H9 (cell line): ENCODE measurements at regions not wholly inside any gene's neighbourhood (a gene's known extent, or its start where the extent isn't known, plus 50 kb on each side); places are given as distances from the start of the nearest gene placed in this dataset.

Source experiments
- DNase-seq: peaks from one replicate; pipeline ENCODE4 v3.0.0-alpha.2; 2017
- H2AFZ ChIP-seq: one replicate; pipeline ENCODE4 v1.6.1; 2013; ENCODE audit warnings: mild to moderate bottlenecking, low read length, control low read depth, moderate library complexity
- H2AK5ac ChIP-seq: 2 replicates; pipeline ENCODE4 v1.6.1; 2013; ENCODE audit warnings: low read length, control low read depth, mixed read lengths; ENCODE audit not compliant: insufficient read length
- H2BK120ac ChIP-seq: one replicate; pipeline ENCODE4 v1.6.1; 2013; ENCODE audit warnings: low read depth, mild to moderate bottlenecking, low read length, control low read depth, inconsistent platforms; ENCODE audit not compliant: poor library complexity, severe bottlenecking
- H2BK12ac ChIP-seq: 2 replicates; pipeline ENCODE4 v1.6.1; 2013; ENCODE audit warnings: low read length, control low read depth, mixed read lengths, low read depth; ENCODE audit not compliant: insufficient read length
- H2BK15ac ChIP-seq: 2 replicates; pipeline ENCODE4 v1.6.1; 2013; ENCODE audit warnings: low read depth, low read length, control low read depth
- H2BK20ac ChIP-seq: one replicate; pipeline ENCODE4 v1.6.1; 2013; ENCODE audit warnings: low read depth, mild to moderate bottlenecking, low read length, control low read depth, inconsistent platforms; ENCODE audit not compliant: poor library complexity, severe bottlenecking
- H2BK5ac ChIP-seq: 2 replicates; pipeline ENCODE4 v1.6.1; 2013; ENCODE audit warnings: low read length, control low read depth, mixed read lengths; ENCODE audit not compliant: insufficient read length
- H3K14ac ChIP-seq: 2 replicates; pipeline ENCODE4 v1.6.1; 2013; ENCODE audit warnings: low read length, control low read depth; ENCODE audit not compliant: insufficient read depth
- H3K18ac ChIP-seq: 2 replicates; pipeline ENCODE4 v1.6.1; 2013; ENCODE audit warnings: low read depth, mild to moderate bottlenecking, mixed read lengths, low read length, control low read depth; ENCODE audit not compliant: insufficient read length
- H3K23ac ChIP-seq: 2 replicates; pipeline ENCODE4 v1.6.1; 2013; ENCODE audit warnings: low read length, control low read depth, mixed read lengths, low read depth; ENCODE audit not compliant: insufficient read length
- H3K23me2 ChIP-seq: 2 replicates; pipeline ENCODE4 v1.6.1; 2013; ENCODE audit warnings: low read depth, mild to moderate bottlenecking, mixed read lengths, low read length, control low read depth; ENCODE audit not compliant: insufficient read length, poor library complexity, severe bottlenecking
- H3K27ac ChIP-seq: 2 replicates; pipeline ENCODE4 v1.5.1; 2013; ENCODE audit warnings: low read length, control low read depth, mixed read lengths, low read depth; ENCODE audit not compliant: insufficient read length
- H3K27me3 ChIP-seq: 2 replicates; pipeline ENCODE4 v1.6.1; 2013; ENCODE audit warnings: low read length, control low read depth, inconsistent platforms; ENCODE audit not compliant: insufficient read depth
- H3K4ac ChIP-seq: 2 replicates; pipeline ENCODE4 v1.6.1; 2013; ENCODE audit warnings: low read depth, mild to moderate bottlenecking, control low read depth, inconsistent platforms, low read length, moderate library complexity
- H3K4me1 ChIP-seq: 2 replicates; pipeline ENCODE4 v1.6.1; 2013; ENCODE audit warnings: low read length, control low read depth, inconsistent platforms; ENCODE audit not compliant: insufficient read depth
- H3K4me2 ChIP-seq: 2 replicates; pipeline ENCODE4 v1.6.1; 2013; ENCODE audit warnings: low read length, control low read depth, mixed read lengths; ENCODE audit not compliant: insufficient read length, insufficient read depth
- H3K56ac ChIP-seq: 2 replicates; pipeline ENCODE4 v1.6.1; 2013; ENCODE audit warnings: low read depth, mild to moderate bottlenecking, mixed read lengths, low read length, control low read depth; ENCODE audit not compliant: insufficient read length
- H3K79me1 ChIP-seq: 2 replicates; pipeline ENCODE4 v1.6.1; 2013; ENCODE audit warnings: low read depth, mild to moderate bottlenecking, moderate library complexity, low read length, control low read depth, inconsistent platforms; ENCODE audit not compliant: insufficient read depth, poor library complexity, severe bottlenecking
- H3K79me2 ChIP-seq: 2 replicates; pipeline ENCODE4 v1.6.1; 2013; ENCODE audit warnings: low read length, control low read depth, inconsistent platforms; ENCODE audit not compliant: insufficient read depth
- H3K9ac ChIP-seq: 2 replicates; pipeline ENCODE4 v1.6.1; 2013; ENCODE audit warnings: low read length, control low read depth, mixed read lengths; ENCODE audit not compliant: insufficient read length; ENCODE audit errors: extremely low read depth
- H3K9me3 ChIP-seq: one replicate; pipeline ENCODE4 v1.6.1; 2013; ENCODE audit warnings: low read depth, low read length, inconsistent platforms; ENCODE audit not compliant: control insufficient read depth
- H3T11ph ChIP-seq: one replicate; pipeline ENCODE4 v1.6.1; 2013; ENCODE audit warnings: mild to moderate bottlenecking, low read length, control low read depth, inconsistent platforms
- H4K20me1 ChIP-seq: one replicate; pipeline ENCODE4 v1.6.1; 2013; ENCODE audit not compliant: control insufficient read depth, insufficient read length, insufficient read depth
- H4K5ac ChIP-seq: 2 replicates; pipeline ENCODE4 v1.6.1; 2013; ENCODE audit warnings: low read depth, mild to moderate bottlenecking, mixed read lengths, low read length, control low read depth; ENCODE audit not compliant: insufficient read length
- H4K8ac ChIP-seq: replicated peaks from 2 replicates; pipeline ENCODE4 v1.6.1; 2013; ENCODE audit warnings: low read length, control low read depth, mixed read lengths, low read depth; ENCODE audit not compliant: insufficient read length
- H4K91ac ChIP-seq: 2 replicates; pipeline ENCODE4 v1.6.1; 2013; ENCODE audit warnings: low read depth, mild to moderate bottlenecking, moderate library complexity, mixed read lengths, low read length, control low read depth; ENCODE audit not compliant: insufficient read length
- H3K27ac Mint-ChIP-seq, 3 experiments: 2 replicates in 2 of 3; 3 replicates in 1 of 3; pipeline ENCODE4 v1.8.0; 2020 to 2021; ENCODE audit warnings: mixed read lengths in 3 of 3, mild to moderate bottlenecking in 1 of 3, moderate library complexity in 1 of 3
- H3K27me3 Mint-ChIP-seq: 2 replicates; pipeline ENCODE4 v1.8.0; 2021; ENCODE audit warnings: low read depth, mild to moderate bottlenecking, moderate library complexity, mixed read lengths
- H3K36me3 Mint-ChIP-seq, 3 experiments: 2 replicates in 2 of 3; 3 replicates in 1 of 3; pipeline ENCODE4 v1.8.0; 2020 to 2021; ENCODE audit warnings: low read depth in 3 of 3, mixed read lengths in 3 of 3; ENCODE audit not compliant: insufficient read depth in 1 of 3
- H3K4me1 Mint-ChIP-seq, 2 experiments: 2 replicates each; pipeline ENCODE4 v1.8.0; 2020; ENCODE audit warnings: mixed read lengths in 2 of 2
- H3K4me3 Mint-ChIP-seq, 2 experiments: 2 replicates in 1 of 2; 3 replicates in 1 of 2; pipeline ENCODE4 v1.8.0; 2020 to 2021; ENCODE audit warnings: mild to moderate bottlenecking in 2 of 2, mixed read lengths in 2 of 2, moderate library complexity in 1 of 2
- H3K9me3 Mint-ChIP-seq, 2 experiments: 2 replicates in 1 of 2; 3 replicates in 1 of 2; pipeline ENCODE4 v1.8.0; 2020; ENCODE audit warnings: mild to moderate bottlenecking in 2 of 2, mixed read lengths in 2 of 2, moderate library complexity in 1 of 2
- WGBS: extraction: QIAGEN DNeasy Blood & Tissue Kit; methylation state at CpG from one replicate; pipeline ENCODE4 v1.1.7; 2013; ENCODE audit warnings: missing lambda C conversion rate, low lambda C conversion rate, mixed read lengths; ENCODE audit not compliant: insufficient read length; ENCODE audit errors: extremely low coverage; 5-methylcytosine and 5-hydroxymethylcytosine counted together
- TF ChIP-seq, protein P1 (sequence below): fragments of 200-600 bp; sonication (generic); conservative IDR thresholded peaks from 3 replicates; pipeline ENCODE4 v1.8.0; 2021; ENCODE audit warnings: antibody characterized with exemption, mild to moderate bottlenecking

DNA sequence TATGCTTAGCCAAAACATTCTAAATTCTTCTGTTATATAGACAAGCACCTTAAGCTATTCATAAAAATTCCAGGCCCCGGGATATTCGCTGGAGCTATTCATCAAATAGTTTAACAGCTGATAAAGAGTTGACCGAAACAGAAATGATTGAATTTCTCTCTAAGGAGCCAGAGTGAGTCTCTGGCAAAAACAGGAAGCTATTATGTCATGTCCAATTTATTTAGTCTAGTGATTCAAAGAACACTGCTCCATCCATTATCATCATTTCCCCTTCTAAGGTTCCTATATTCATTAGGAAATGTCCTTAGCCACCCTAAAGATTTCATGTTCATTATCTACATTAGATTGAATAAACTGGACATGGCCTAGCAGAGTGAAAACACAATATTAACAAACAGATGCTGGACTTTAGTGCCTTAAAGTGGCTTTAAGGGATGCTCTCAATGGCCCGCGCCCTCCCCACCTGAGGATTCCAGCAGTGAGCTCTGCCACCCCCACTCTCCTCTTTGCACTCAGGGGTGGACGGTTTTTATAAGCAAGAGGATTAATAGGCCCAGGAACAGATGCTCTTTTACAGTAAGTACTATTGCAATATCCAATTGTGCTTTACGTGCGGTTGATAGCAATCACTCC, 122.1 kb upstream of the RGS1 start:
- Histone ChIP-seq H3K9me3 (no peaks in the 10 kb centered on the region), H3K9ac (no peak overlapping the region), H2BK15ac (no peak overlapping the region), H2AFZ (no peak overlapping the region), H3K27ac (no peak overlapping the region), H3K79me2 (no peaks in the 10 kb centered on the region), H3K4ac (no peak overlapping the region), H2AK5ac (no peak overlapping the region), H4K8ac (no peak overlapping the region), H3K4me2 (no peak overlapping the region), H2BK20ac (no peak overlapping the region), H3T11ph (no peak overlapping the region), H3K4me1 (no peaks in the 10 kb centered on the region), H2BK120ac (no peak overlapping the region), H2BK12ac (no peak overlapping the region), H3K79me1 (no peaks in the 10 kb centered on the region), H3K23ac (no peak overlapping the region), H4K91ac (no peak overlapping the region), H2BK5ac (no peak overlapping the region), H4K5ac (no peak overlapping the region), H3K18ac (no peak overlapping the region), H3K14ac (no peak overlapping the region), H3K27me3 (no peaks in the 10 kb centered on the region), H3K56ac (no peak overlapping the region), H3K23me2 (no peaks in the 10 kb centered on the region), H4K20me1 (no peaks in the 10 kb centered on the region)
- WGBS = no CpG with 5 or more reads among the region's 8 CpGs
- H3K27me3 Mint-ChIP-seq = no peaks in the 10 kb centered on the region
- H3K27ac Mint-ChIP-seq = no peak overlapping the region
- H3K4me3 Mint-ChIP-seq = no peak overlapping the region
- TF ChIP-seq, protein P1, sequence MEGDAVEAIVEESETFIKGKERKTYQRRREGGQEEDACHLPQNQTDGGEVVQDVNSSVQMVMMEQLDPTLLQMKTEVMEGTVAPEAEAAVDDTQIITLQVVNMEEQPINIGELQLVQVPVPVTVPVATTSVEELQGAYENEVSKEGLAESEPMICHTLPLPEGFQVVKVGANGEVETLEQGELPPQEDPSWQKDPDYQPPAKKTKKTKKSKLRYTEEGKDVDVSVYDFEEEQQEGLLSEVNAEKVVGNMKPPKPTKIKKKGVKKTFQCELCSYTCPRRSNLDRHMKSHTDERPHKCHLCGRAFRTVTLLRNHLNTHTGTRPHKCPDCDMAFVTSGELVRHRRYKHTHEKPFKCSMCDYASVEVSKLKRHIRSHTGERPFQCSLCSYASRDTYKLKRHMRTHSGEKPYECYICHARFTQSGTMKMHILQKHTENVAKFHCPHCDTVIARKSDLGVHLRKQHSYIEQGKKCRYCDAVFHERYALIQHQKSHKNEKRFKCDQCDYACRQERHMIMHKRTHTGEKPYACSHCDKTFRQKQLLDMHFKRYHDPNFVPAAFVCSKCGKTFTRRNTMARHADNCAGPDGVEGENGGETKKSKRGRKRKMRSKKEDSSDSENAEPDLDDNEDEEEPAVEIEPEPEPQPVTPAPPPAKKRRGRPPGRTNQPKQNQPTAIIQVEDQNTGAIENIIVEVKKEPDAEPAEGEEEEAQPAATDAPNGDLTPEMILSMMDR = no peak
- no peaks in the 10 kb centered on the region for H3K4me1 Mint-ChIP-seq
- DNase-seq = no peak
- H3K36me3 Mint-ChIP-seq = no peaks in the 10 kb centered on the region
- no peaks in the 10 kb centered on the region for H3K9me3 Mint-ChIP-seq
